Adrenal gland (tissue), 9 donors: ENCODE measurements at regions not wholly inside any gene's neighbourhood (a gene's known extent, or its start where the extent isn't known, plus 50 kb on each side); places are given as distances from the start of the nearest gene placed in this dataset.

ENCODE experiments used
- DNase-seq, 7 donors: peaks; one replicate each; pipeline ENCODE4 v3.0.0-alpha.2; 2019 to 2020
- H3K27ac ChIP-seq, 5 donors: fragments of 200-600 bp; sonication (generic) in 4 of 5; 1 replicate in 3 of 5; 2 replicates in 2 of 5; pipeline versions ENCODE4 v1.5.1 to v1.8.0; 2016 to 2020; ENCODE audit warnings: mild to moderate bottlenecking in 1 of 5
- H3K27me3 ChIP-seq: fragments of 200-600 bp; 2 replicates; pipeline ENCODE4 v1.8.0; 2021
- H3K36me3 ChIP-seq, 2 donors: fragments of 200-600 bp; replicated peaks in 1 of 2; 1 replicate in 1 of 2; 2 replicates in 1 of 2; pipeline versions ENCODE4 v1.5.1 to v1.8.0; 2018 to 2022
- H3K4me1 ChIP-seq, 2 donors: fragments of 200-600 bp; replicated peaks in 1 of 2; 1 replicate in 1 of 2; 2 replicates in 1 of 2; pipeline versions ENCODE4 v1.5.1 to v1.8.0; 2018 to 2021
- H3K4me3 ChIP-seq, 4 donors: fragments of 200-600 bp; sonication (generic) in 3 of 4; one replicate each; pipeline ENCODE4 v1.5.1; 2016 to 2018
- H3K9me3 ChIP-seq, 3 donors: fragments of 200-600 bp; sonication (generic) in 1 of 3; replicated peaks in 1 of 3; 1 replicate in 2 of 3; 2 replicates in 1 of 3; pipeline versions ENCODE4 v1.5.1 to v1.8.0; 2016 to 2021
- POLR2A ChIP-seq, 2 donors: fragments of 450-650 bp; IDR thresholded peaks; one replicate each; pipeline ENCODE4 v1.6.1; 2017; ENCODE audit warnings: antibody characterized with exemption in 2 of 2, mild to moderate bottlenecking in 2 of 2, moderate library complexity in 1 of 2
- WGBS, 4 donors: extraction: QIAGEN DNeasy Blood & Tissue Kit in 2 of 4; methylation state at CpG; one replicate each; pipeline versions ENCODE4 v1.1.5 to v1.1.7; 2013 to 2017; 5-methylcytosine and 5-hydroxymethylcytosine counted together
- intact Hi-C, 2 donors: fragments of 100-400 bp; cut with DNase I; formaldehyde crosslinking; loops; one replicate each; pipeline versions ENCODE4 v1.14.1 to v1.15.0; 2022 to 2023
- TF ChIP-seq, protein P1 (sequence below), 6 experiments: fragments of 450-650 bp in 4 of 6; fragments of 200-600 bp in 2 of 6; sonication (generic) in 1 of 6; IDR thresholded peaks; 1 replicate in 5 of 6; 2 replicates in 1 of 6; pipeline versions ENCODE4 v1.5.1 to v1.8.0; 2016 to 2021; ENCODE audit warnings: antibody characterized with exemption in 6 of 6, mild to moderate bottlenecking in 2 of 6, moderate library complexity in 1 of 6
- donor health status: healthy with polysubstance abuse.
- donor health status: Bipolar disorder and iron deficiency.
- donor health status: DM: yes; HTN: yes; CAD: no.
- donor health status: DM: no; HTN: no; CAD: no.
- donor health status: DM: no; HTN: no; CAD: no.

- Histone ChIP-seq H3K4me1 (no peaks in the 10 kb centered on the region), H3K36me3 (no peaks in the 10 kb centered on the region), H3K27me3 (no peaks in the 10 kb centered on the region), H3K27ac (no peak overlapping the region), H3K9me3 (no peaks in the 10 kb centered on the region), H3K4me3 (no peak overlapping the region)
- 46 to 56% (median 51%) methylated on average over 4 of the region's 4 CpGs for WGBS, 4 donors
- intact Hi-C loops: no loop called here
- DNase-seq: no peak
- TF ChIP-seq POLR2A (IDR thresholded peaks at IDR 0.05): no peak
- TF ChIP-seq, protein P1, sequence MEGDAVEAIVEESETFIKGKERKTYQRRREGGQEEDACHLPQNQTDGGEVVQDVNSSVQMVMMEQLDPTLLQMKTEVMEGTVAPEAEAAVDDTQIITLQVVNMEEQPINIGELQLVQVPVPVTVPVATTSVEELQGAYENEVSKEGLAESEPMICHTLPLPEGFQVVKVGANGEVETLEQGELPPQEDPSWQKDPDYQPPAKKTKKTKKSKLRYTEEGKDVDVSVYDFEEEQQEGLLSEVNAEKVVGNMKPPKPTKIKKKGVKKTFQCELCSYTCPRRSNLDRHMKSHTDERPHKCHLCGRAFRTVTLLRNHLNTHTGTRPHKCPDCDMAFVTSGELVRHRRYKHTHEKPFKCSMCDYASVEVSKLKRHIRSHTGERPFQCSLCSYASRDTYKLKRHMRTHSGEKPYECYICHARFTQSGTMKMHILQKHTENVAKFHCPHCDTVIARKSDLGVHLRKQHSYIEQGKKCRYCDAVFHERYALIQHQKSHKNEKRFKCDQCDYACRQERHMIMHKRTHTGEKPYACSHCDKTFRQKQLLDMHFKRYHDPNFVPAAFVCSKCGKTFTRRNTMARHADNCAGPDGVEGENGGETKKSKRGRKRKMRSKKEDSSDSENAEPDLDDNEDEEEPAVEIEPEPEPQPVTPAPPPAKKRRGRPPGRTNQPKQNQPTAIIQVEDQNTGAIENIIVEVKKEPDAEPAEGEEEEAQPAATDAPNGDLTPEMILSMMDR (IDR thresholded peaks at IDR 0.05): no peak
Observed at GRCh38 chr1:213519098-213519497, 468.1 kb downstream of the RPS6KC1 start.

DNA sequence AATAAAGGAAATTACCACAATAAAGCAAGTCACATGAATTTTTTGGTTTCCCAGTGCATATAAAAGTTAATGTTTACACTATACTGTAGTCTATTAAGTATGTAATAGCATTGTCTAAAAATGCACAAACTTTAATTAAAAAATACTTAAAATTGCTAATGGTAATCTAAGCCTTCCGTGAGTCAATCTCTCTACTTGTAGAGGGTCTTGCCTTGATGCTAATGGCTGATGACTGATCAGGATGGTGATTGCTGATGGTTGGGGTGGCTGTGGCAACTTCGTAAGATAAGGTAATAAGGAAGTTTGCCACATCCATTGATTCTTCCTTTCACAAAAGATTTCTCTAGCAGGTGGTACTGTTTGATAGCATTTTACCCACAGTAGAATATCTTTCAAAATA is 466.6 kb upstream of the PROX1 start:
- H3K4me1 ChIP-seq: no peaks in the 10 kb centered on the region
- no peak overlapping the region for H3K27ac ChIP-seq
- no peaks in the 10 kb centered on the region for H3K27me3 ChIP-seq
- H3K36me3 ChIP-seq: no peaks in the 10 kb centered on the region
- TF ChIP-seq, protein P1 (IDR thresholded peaks at IDR 0.05): no peak
- no peak for TF ChIP-seq POLR2A (IDR thresholded peaks at IDR 0.05)
- no peak for DNase-seq
- intact Hi-C loops: no loop called here
- WGBS, 4 donors: 63 to 83% (median 78%) methylated on average over 2 of the region's 2 CpGs
- H3K4me3 ChIP-seq: no peak overlapping the region
- no peaks in the 10 kb centered on the region for H3K9me3 ChIP-seq

DNA sequence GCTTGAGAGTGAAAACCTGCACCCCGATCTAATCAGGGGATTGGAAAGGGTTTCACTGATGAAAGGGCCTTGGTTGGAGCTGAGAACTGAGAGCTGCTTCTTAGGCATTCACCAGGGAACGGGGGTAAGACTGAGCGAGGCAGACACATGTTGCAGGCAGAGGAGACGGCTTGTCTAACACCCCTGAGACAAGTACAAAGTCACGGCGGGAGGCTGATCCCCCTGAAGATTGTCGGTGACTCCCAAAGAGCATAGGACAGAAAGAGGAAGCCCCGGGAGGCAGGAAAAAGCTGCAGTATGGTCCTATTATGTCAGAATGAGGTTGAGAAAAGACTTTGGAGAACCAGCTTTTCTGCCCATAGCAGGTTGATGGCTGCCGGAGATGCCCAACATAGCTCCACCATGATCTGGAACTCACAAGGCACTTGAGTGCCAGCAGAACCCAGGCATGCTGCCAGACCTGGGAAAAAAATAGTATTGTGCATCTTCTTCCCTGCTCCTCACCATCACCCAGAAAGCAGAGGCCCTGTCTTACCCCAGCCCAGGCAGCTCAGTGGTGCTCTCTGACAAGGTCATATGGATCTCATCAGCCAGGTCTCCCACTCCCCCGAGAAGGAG is 463.9 kb upstream of the PROX1 start:
- WGBS, 4 donors: 75 to 87% (median 77%) methylated on average over 9 to 10 of the region's 10 CpGs
- Histone ChIP-seq H3K27me3 (no peaks in the 10 kb centered on the region), H3K4me1 (no peaks in the 10 kb centered on the region), H3K9me3 (no peaks in the 10 kb centered on the region), H3K27ac (no peak overlapping the region), H3K36me3 (no peaks in the 10 kb centered on the region), H3K4me3 (no peak overlapping the region)
- intact Hi-C loops: no loop called here
- TF ChIP-seq, protein P1 (IDR thresholded peaks at IDR 0.05): no peak
- TF ChIP-seq POLR2A (IDR thresholded peaks at IDR 0.05): no peak
- DNase-seq: no peak

GRCh38 chr1:213526306-213526705 is 461.5 kb upstream of the PROX1 start:
- Histone ChIP-seq H3K9me3 (no peaks in the 10 kb centered on the region), H3K4me1 (no peaks in the 10 kb centered on the region), H3K4me3 (no peak overlapping the region), H3K27ac (no peak overlapping the region), H3K27me3 (no peaks in the 10 kb centered on the region), H3K36me3 (no peaks in the 10 kb centered on the region)
- TF ChIP-seq, protein P1 (IDR thresholded peaks at IDR 0.05): no peak
- no peak for TF ChIP-seq POLR2A (IDR thresholded peaks at IDR 0.05)
- WGBS, 4 donors: 90 to 94% (median 93%) methylated on average over 4 of the region's 4 CpGs
- DNase-seq: no peak
- intact Hi-C loops: no loop called here
